ENCODE measurements at regions not wholly inside any gene's neighbourhood (a gene's known extent, or its start where the extent isn't known, plus 50 kb on each side); places are given as distances from the start of the nearest gene placed in this dataset.

DNA sequence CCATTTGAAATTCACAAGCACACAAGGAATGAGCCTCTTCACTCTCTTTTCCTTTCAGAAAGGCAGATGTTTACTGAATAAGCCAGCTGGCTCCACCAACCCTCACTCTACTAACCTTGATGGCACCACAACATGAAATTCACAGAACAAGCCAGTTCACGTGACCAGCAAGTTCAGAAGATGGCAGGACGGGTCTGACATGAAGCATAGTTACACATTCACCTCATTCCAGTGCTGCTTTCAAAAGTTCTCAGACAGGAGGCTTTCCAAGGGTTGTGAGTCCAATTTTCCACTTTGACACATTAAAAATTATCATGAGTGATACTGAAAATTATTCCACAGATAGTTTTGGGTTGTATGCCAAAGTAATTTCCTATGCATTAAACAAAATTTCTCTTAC lies 74.2 kb upstream of the MBOAT2 start:
- DNase-seq, result no peak

DNA sequence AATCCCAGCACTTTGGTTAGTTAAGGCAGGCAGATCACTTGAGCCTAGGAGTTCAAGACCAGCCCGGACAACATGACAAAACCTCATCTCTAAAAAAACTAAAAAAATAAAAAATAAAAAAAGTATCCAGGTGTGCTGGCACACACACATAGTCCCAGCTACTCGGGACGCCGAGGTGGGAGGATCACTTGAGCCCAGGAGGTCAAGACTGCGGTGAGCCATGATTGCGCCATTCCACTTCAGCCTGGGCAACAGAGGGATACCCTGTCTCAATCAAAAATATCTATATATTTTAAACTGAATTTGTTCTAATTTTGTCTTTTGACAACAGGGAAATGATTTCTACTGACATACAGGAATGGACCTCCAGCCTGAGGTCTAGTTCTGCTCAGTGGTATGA lies 73.3 kb upstream of the MBOAT2 start:
- no peak for DNase-seq

DNA sequence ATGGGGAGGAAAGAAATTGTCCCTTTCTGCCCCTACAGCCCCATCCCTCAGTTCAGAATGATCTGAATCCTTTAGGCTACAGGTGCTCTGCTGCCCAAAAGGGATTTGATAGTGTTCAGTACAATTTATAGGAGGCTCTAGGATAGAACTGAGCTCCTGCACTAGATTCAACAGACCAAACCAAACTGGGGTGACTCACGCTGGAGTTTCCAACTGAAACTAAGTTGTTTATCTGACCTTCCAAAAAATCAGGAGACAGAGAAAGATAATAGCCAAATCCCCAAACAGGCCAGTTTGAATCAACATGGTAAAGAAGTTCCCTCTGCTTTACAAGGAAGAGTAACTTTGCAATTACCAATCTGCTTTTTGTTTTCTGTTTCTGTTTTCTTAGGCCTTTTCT lies 72.7 kb upstream of the MBOAT2 start:
- peak; percentile 15 for DNase-seq

DNA sequence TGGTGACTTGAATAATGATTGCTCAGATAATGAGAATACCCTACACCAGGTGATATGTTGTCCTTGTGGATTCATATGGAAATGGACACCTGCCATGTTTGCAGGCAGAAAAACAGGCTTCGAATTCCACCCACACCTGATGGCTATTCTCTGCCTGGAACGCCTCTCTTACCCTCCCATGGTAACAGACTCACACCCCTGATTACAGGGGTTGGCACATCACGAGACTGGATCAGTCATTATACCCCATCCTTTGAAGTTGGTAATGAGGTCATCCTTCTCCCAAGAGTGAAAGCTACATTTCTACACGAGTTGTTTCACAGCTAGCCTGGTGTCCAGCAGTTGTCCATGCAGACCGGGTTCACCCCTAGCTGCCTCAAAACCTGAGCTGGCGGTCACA lies 71.4 kb upstream of the MBOAT2 start:
- no peak for DNase-seq

DNA sequence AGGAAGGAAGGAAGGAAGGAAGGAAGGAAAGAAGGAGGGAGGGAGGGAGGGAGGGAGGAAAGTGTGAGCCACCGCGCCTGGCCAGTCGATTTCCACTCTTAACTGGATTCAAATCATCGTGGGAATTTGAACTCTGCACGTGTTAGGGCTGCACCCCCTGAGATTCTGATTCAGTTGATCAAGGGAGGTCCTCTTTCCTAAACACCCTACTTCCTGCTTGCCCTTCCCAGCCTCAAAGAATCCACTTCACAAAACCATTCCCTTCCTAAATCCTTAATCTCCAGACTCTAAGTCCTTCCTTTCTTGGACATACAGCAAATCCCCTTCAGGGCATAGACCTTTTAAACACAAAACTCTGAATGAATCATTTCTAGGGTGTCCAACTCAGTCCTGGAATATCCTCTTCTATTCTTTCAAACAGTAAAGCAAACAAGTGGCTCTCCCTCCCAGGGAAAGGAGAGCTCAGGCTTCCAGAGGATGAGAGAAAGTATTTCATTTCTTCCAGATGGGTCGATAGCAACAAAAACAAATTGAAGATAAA lies 68.2 kb upstream of the MBOAT2 start:
- no peak for DNase-seq

DNA sequence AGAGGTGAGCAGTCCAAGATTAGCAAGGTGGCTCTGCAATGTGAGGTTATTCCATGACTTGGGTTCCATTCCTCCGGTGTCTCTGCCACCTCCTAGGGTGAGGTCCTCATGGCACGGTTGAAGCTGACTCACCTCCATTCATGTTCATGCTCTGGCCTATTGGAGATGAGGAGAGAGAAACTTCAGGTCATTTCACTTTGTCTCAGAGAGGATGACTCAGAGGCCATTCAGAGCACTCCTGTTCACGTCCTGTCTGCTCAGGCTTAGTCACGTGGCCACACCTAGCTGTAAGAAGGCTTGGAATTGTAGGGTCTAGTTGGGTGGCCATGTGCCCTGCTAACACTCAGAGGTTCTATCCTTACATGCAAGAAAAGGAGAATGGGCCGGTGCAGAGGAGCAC lies 67.5 kb upstream of the MBOAT2 start:
- DNase-seq, result no peak

DNA sequence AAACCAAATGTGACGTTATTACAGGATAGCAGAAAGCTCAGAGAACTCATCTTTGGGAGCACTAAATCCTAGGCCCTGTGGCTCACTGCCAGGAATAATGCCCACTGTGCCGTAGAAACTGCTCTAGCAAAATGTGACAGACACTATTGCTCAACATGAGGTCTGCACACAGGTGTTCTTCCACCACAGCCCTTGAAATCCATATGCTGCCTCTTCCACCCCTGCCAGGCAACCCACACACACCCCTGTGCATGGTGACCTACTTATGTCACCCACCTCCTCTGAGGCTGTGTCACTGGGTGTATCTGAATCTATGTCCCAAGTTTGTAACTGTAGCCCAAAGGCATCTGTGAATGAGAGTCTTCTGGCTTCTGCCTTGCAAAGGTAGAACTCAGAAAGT lies 66.1 kb upstream of the MBOAT2 start:
- no peak for DNase-seq

DNA sequence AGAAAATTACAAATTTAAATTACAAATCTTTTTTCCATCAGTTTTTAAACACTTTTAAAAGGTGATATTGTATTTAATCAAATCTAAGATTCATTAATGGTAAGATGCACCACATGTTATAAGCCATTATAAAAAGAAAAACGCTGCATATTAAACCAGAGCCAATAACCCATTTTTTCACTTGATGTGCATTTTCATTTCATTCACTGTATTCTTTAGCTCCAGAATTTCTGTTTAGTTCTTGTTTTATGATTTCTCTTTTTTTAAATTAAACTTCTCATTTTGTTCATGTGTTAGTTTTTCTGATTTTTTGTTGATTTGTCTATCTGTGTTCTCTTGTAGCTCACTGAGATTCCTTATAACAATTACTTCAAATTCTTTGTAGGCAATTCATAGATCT lies 62.4 kb upstream of the MBOAT2 start:
- no peak for DNase-seq

DNA sequence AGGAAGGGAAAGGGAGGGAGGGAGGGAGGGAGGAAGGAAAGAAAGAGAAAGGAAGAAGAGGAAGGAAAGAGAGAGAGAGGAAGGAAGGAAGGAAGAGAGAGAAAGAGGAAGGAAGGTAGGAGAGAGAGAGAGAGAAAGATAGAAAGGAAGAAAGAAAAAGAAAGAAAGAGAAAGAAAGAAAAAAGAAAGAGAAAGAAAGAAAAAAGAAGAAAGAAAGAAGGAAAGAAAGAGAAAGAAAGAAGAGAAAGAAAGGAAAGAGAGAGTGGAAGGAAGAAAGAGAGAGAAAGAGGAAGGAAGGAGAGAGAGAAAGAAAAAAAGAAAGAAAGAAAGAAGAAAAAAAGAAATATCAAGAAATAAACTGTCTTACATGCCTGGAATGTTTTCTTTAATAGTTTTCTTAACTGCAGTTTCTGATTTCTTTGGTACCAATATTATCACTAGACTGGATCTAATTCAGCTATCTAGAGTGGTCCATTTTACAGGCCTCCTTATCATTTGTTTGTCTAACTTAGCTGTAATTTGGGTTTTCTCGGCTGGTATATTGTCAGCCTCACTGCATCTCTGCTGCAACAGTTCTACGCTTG lies 59.6 kb upstream of the MBOAT2 start:
- DNase-seq, result no peak

DNA sequence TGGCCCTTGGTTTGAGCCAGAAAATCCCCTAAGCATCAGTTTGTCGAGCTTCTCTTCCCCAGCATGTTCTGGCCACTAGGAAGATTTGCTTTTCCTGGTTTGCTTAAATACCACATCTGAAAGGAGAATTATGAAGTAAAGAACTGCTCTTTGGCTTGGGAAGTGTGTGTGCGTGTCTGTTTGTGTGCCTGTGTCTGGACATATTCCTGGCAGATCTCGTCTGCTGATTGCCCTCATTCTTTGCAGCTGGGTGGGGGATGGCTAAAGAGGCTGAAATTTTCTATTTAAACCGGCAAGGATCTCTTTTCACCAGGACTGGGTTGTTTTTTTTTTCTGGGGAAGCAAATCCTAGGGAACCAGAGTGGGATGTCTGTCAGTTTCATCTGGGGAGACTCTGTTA lies 57.3 kb upstream of the MBOAT2 start:
- no peak for DNase-seq

DNA sequence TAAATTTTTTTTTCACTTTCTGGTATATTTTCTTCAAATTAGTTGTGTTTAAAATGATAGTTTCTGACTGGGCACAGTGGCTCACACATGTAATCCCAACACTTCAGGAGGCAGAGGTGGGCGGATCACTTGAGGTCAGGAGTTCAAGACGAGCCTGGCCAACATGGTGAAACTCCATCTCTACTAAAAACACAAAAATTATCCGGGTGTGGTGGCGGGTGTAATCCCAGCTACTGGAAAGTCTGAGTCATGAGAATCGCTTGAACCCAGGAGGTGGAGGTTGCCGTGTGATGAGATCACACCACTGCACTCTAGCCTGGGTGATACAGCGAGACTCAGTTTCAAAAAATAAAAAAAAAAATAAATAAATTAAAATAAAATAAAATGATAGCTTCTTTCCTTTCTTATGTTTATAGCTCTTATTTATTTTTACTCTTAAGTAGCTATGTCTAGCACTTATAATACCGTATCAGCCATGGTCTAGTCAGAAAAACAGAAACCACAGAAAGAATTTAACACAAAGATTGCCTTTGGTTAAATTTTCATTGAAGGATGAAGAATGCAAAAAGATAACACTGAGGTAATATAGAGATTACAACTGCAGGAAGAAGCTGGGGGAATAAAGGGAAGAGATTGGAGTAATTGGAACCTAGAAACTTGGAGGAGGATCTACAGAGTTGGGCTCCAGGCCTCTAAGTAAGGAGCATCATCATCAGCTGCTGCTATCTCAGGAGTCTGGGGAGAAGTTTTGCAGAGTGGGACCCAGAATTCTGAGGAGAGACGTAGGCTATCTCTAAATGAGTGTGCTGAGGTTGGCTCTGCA lies 54.7 kb upstream of the MBOAT2 start:
- DNase-seq, result no peak

DNA sequence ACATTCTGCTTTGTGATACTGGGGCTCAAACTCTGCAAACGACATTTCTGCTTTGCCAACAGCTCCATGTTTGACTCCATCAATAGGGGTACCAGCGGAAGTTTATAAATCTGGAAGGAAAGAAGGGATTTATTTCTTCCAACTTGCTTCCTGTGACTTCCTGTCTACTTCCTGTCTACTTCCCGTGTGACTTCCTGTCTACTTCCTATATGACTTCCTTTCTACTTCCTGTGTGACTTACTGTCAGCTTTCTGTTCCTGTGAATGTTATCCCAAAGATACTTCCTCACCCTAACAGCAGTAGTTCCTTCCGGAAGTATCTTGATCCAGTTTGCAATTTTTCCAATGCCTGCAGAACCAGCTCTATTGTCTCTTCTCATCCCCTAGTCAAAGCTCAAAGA lies 52.0 kb upstream of the MBOAT2 start:
- no peak for DNase-seq

DNA sequence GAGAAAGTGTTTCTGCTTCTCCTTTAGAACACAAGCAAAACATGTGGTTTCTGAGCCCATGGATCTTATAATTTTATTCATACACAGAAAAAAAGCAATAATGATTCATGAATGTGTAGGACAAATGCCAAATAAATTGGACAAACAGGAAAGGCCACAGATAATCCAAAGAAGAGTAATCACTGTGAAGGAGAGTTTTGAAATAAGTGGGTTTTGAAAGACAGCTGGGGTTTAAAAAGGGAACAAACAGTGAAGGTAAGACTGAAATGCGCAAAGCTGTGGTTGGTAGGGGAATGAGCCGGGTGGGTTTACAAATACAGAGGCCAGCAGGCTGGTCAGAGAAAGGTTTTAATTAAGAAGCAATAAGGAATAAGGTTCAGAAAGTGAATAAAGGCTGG lies 50.0 kb upstream of the MBOAT2 start:
- DNase-seq, result peak; percentile 11

All from inflammatory macrophage treated with lipopolysaccharide for 4 hours (primary cell).